Esophagus squamous epithelium (tissue), 5 donors: ENCODE measurements at regions not wholly inside any gene's neighbourhood (a gene's known extent, or its start where the extent isn't known, plus 50 kb on each side); places are given as distances from the start of the nearest gene placed in this dataset.
A peak's percentile ranks its signal among the peaks of the same experiment; 100 is the strongest.

Experiments
- DNase-seq: peaks from one replicate; lab custom pipeline; 2025; lab: John Stamatoyannopoulos, UW
- H3K27ac ChIP-seq, 4 donors: fragments of 200-600 bp; sonication (generic); one replicate each; pipeline ENCODE4 v1.5.1; 2016 to 2019; ENCODE audit warnings: mild to moderate bottlenecking in 1 of 4
- H3K27me3 ChIP-seq, 4 donors: fragments of 200-600 bp; sonication (generic); 1 replicate in 3 of 4; 2 replicates in 1 of 4; pipeline versions ENCODE4 v1.5.1 to v1.6.0; 2017 to 2021; ENCODE audit warnings: antibody characterized with exemption in 1 of 4
- H3K36me3 ChIP-seq, 3 donors: fragments of 200-600 bp; sonication (generic); one replicate each; pipeline ENCODE4 v1.5.1; 2016 to 2019
- H3K4me1 ChIP-seq, 3 donors: fragments of 200-600 bp; sonication (generic); one replicate each; pipeline ENCODE4 v1.5.1; 2017 to 2019
- H3K4me3 ChIP-seq, 4 donors: fragments of 200-600 bp; sonication (generic); 1 replicate in 3 of 4; 2 replicates in 1 of 4; pipeline ENCODE4 v1.5.1; 2016 to 2019; ENCODE audit warnings: mild to moderate bottlenecking in 2 of 4, moderate library complexity in 1 of 4
- H3K9me3 ChIP-seq, 3 donors: fragments of 200-600 bp; sonication (generic); one replicate each; pipeline ENCODE4 v1.5.1; 2016 to 2019
- CTCF ChIP-seq, 6 experiments: fragments of 450-650 bp in 4 of 6; fragments of 200-600 bp in 2 of 6; sonication (generic) in 2 of 6; IDR thresholded peaks; one replicate each; pipeline ENCODE4 v1.5.1; 2016 to 2019; ENCODE audit warnings: antibody characterized with exemption in 6 of 6, mild to moderate bottlenecking in 4 of 6, moderate library complexity in 4 of 6
- POLR2A ChIP-seq, 4 donors: fragments of 450-650 bp; IDR thresholded peaks; one replicate each; pipeline ENCODE4 v1.6.1; 2017; ENCODE audit warnings: antibody characterized with exemption in 4 of 4, mild to moderate bottlenecking in 4 of 4, moderate library complexity in 3 of 4
- WGBS, 2 donors: methylation state at CpG; one replicate each; pipeline ENCODE4 v1.1.5; 2018; 5-methylcytosine and 5-hydroxymethylcytosine counted together
- intact Hi-C: fragments of 100-400 bp; cut with DNase I; formaldehyde crosslinking; loops from one replicate; pipeline ENCODE4 v1.15.0; 2022
- donor health status: DM: yes; HTN: yes; CAD: no.

- no peak for DNase-seq
- no peaks in the 10 kb centered on the region for H3K27me3 ChIP-seq
- H3K9me3 ChIP-seq: no peaks in the 10 kb centered on the region
- no peaks in the 10 kb centered on the region for H3K36me3 ChIP-seq
- no peak overlapping the region for H3K4me3 ChIP-seq
- intact Hi-C loops: no loop called here
- TF ChIP-seq POLR2A (IDR thresholded peaks at IDR 0.05) (no peak), CTCF (IDR thresholded peaks at IDR 0.05) (no peak)
- peak overlapping the region in 1 of 4 donors; percentile 76 for H3K27ac ChIP-seq
- WGBS, 2 donors: 52 to 64% methylated on average over 3 of the region's 3 CpGs
- H3K4me1 ChIP-seq: no peaks in the 10 kb centered on the region
Measured at GRCh38 chr4:155592179-155592937, 74.3 kb upstream of the GUCY1A1 start.

GRCh38 chr4:155591738-155592143 is 74.9 kb upstream of the GUCY1A1 start:
- intact Hi-C loops: no loop called here
- TF ChIP-seq POLR2A (IDR thresholded peaks at IDR 0.05) (no peak), CTCF (IDR thresholded peaks at IDR 0.05) (no peak)
- H3K27ac ChIP-seq: peak overlapping the region in 1 of 4 donors; percentile 76
- WGBS, 2 donors: 58 to 79% methylated on average over 6 of the region's 6 CpGs
- no peaks in the 10 kb centered on the region for H3K27me3 ChIP-seq
- H3K36me3 ChIP-seq: no peaks in the 10 kb centered on the region
- DNase-seq: no peak
- no peaks in the 10 kb centered on the region for H3K9me3 ChIP-seq
- no peaks in the 10 kb centered on the region for H3K4me1 ChIP-seq
- H3K4me3 ChIP-seq: no peak overlapping the region

GRCh38 chr4:155590796-155591585 is 75.7 kb upstream of the GUCY1A1 start:
- intact Hi-C loops: no loop called here
- Histone ChIP-seq H3K36me3 (no peaks in the 10 kb centered on the region), H3K9me3 (no peaks in the 10 kb centered on the region), H3K4me1 (no peaks in the 10 kb centered on the region), H3K4me3 (no peak overlapping the region), H3K27ac (peak overlapping the region in 1 of 4 donors; percentile 51), H3K27me3 (no peaks in the 10 kb centered on the region)
- DNase-seq: no peak
- no peak for TF ChIP-seq CTCF (IDR thresholded peaks at IDR 0.05)
- TF ChIP-seq POLR2A (IDR thresholded peaks at IDR 0.05): no peak
- 66 to 68% methylated on average over 3 of the region's 3 CpGs for WGBS, 2 donors

GRCh38 chr4:155588437-155588836 is 78.2 kb upstream of the GUCY1A1 start:
- TF ChIP-seq POLR2A (IDR thresholded peaks at IDR 0.05): no peak
- TF ChIP-seq CTCF (IDR thresholded peaks at IDR 0.05): no peak
- no peaks in the 10 kb centered on the region for H3K9me3 ChIP-seq
- DNase-seq: no peak
- H3K27me3 ChIP-seq: no peaks in the 10 kb centered on the region
- no peaks in the 10 kb centered on the region for H3K4me1 ChIP-seq
- H3K27ac ChIP-seq: no peak overlapping the region
- 89 to 90% methylated on average over 2 of the region's 2 CpGs for WGBS, 2 donors
- no peaks in the 10 kb centered on the region for H3K36me3 ChIP-seq
- H3K4me3 ChIP-seq: no peak overlapping the region
- intact Hi-C loops: no loop called here

- TF ChIP-seq CTCF (IDR thresholded peaks at IDR 0.05) (no peak), POLR2A (IDR thresholded peaks at IDR 0.05) (no peak)
- intact Hi-C loops: no loop called here
- Histone ChIP-seq H3K27me3 (no peaks in the 10 kb centered on the region), H3K9me3 (no peaks in the 10 kb centered on the region), H3K36me3 (no peaks in the 10 kb centered on the region), H3K27ac (no peak overlapping the region), H3K4me3 (no peak overlapping the region), H3K4me1 (peaks cover 0 to 5% (median 0%) of the 10 kb centered on the region in 3 donors)
- 88 to 93% methylated on average over 3 of the region's 3 CpGs for WGBS, 2 donors
- no peak for DNase-seq
Measured at GRCh38 chr4:155587766-155588165, 78.9 kb upstream of the GUCY1A1 start.
